WTC11 (cell line): ENCODE measurements at regions not wholly inside any gene's neighbourhood (a gene's known extent, or its start where the extent isn't known, plus 50 kb on each side); places are given as distances from the start of the nearest gene placed in this dataset.

Source experiments
- ATAC-seq: fragments of 200-7000 bp; cut with Tn5 transposase; 2 replicates; pipeline ENCODE4 v1.10.0; 2021; ENCODE audit warnings: mild to moderate bottlenecking, moderate library complexity
- CTCF ChIA-PET: fragments of 300-600 bp; sonication (Branson Sonifier 250); formaldehyde crosslinking; loops from one replicate; lab custom pipeline; 2021; ENCODE audit warnings: antibody characterized with exemption; lab: Charles Lee
- POLR2A ChIA-PET: fragments of 350-600 bp; sonication (Branson Sonifier 250); formaldehyde crosslinking; loops from one replicate; lab custom pipeline; 2021; ENCODE audit warnings: antibody characterized with exemption; lab: Charles Lee
- DNase-seq: peaks from one replicate; pipeline ENCODE4 v3.0.0; 2021; ENCODE audit warnings: low spot score
- H3K27ac Mint-ChIP-seq: 2 replicates; pipeline ENCODE4 v1.8.0; 2021; ENCODE audit warnings: mixed read lengths
- H3K27me3 Mint-ChIP-seq: 2 replicates; pipeline ENCODE4 v1.8.0; 2021; ENCODE audit warnings: low read depth, mild to moderate bottlenecking, moderate library complexity, mixed read lengths
- H3K36me3 Mint-ChIP-seq: 2 replicates; pipeline ENCODE4 v1.8.0; 2021; ENCODE audit warnings: mixed read lengths
- H3K4me1 Mint-ChIP-seq: 2 replicates; pipeline ENCODE4 v1.8.0; 2022; ENCODE audit warnings: mixed read lengths
- H3K4me3 Mint-ChIP-seq: 2 replicates; pipeline ENCODE4 v1.8.0; 2021; ENCODE audit warnings: mild to moderate bottlenecking, moderate library complexity, mixed read lengths
- H3K9me3 Mint-ChIP-seq: 2 replicates; pipeline ENCODE4 v1.8.0; 2021; ENCODE audit warnings: mixed read lengths
- AR ChIP-seq: fragments of 250-450 bp; sonication (Bioruptor Pico); IDR thresholded peaks from 2 replicates; pipeline ENCODE4 v1.9.0; 2021; ENCODE audit warnings: mild to moderate bottlenecking
- ARID4B ChIP-seq: sonication (generic); formaldehyde crosslinking; IDR thresholded peaks from 2 replicates; pipeline ENCODE4 v1.8.0; 2023; ENCODE audit warnings: missing genetic modification reagents, mild to moderate bottlenecking, borderline replicate concordance
- CREM ChIP-seq: sonication (generic); formaldehyde crosslinking; IDR thresholded peaks from 2 replicates; pipeline ENCODE4 v1.8.1; 2022; ENCODE audit warnings: mild to moderate bottlenecking, missing genetic modification reagents, moderate library complexity
- E2F1 ChIP-seq: sonication (generic); formaldehyde crosslinking; IDR thresholded peaks from 2 replicates; pipeline ENCODE4 v1.8.0; 2022; ENCODE audit warnings: mild to moderate bottlenecking, missing genetic modification reagents
- FOXK1 ChIP-seq: sonication (generic); formaldehyde crosslinking; IDR thresholded peaks from 2 replicates; pipeline ENCODE4 v1.8.0; 2022; ENCODE audit warnings: mild to moderate bottlenecking, moderate library complexity, missing genetic modification reagents
- FOXP1 ChIP-seq: sonication (generic); formaldehyde crosslinking; IDR thresholded peaks from 2 replicates; pipeline ENCODE4 v1.8.0; 2022; ENCODE audit warnings: missing genetic modification reagents, mild to moderate bottlenecking, moderate library complexity, borderline replicate concordance
- HMGXB4 ChIP-seq: sonication (generic); formaldehyde crosslinking; IDR thresholded peaks from 2 replicates; pipeline ENCODE4 v1.8.1; 2023; ENCODE audit warnings: mild to moderate bottlenecking, moderate library complexity, missing genetic modification reagents
- MYBL2 ChIP-seq: sonication (generic); formaldehyde crosslinking; IDR thresholded peaks from 2 replicates; pipeline ENCODE4 v1.8.1; 2023; ENCODE audit warnings: mild to moderate bottlenecking, moderate library complexity, missing genetic modification reagents
- STAT6 ChIP-seq: sonication (generic); formaldehyde crosslinking; conservative IDR thresholded peaks from 2 replicates; pipeline ENCODE4 v1.8.1; 2023; ENCODE audit warnings: mild to moderate bottlenecking, low read depth, missing genetic modification reagents, moderate library complexity
- TEAD4 ChIP-seq: sonication (generic); formaldehyde crosslinking; IDR thresholded peaks from 2 replicates; pipeline ENCODE4 v1.8.0; 2022; ENCODE audit warnings: mild to moderate bottlenecking, missing genetic modification reagents
- ZBTB43 ChIP-seq: sonication (generic); formaldehyde crosslinking; IDR thresholded peaks from 2 replicates; pipeline ENCODE4 v1.8.1; 2023; ENCODE audit warnings: mild to moderate bottlenecking, missing genetic modification reagents
- ZNF416 ChIP-seq: fragments of 250-450 bp; sonication (Bioruptor Pico); IDR thresholded peaks from 2 replicates; pipeline ENCODE4 v1.9.0; 2021; ENCODE audit warnings: mild to moderate bottlenecking, inconsistent platforms
- ZNF532 ChIP-seq: fragments of 250-450 bp; sonication (Bioruptor Pico); IDR thresholded peaks from 2 replicates; pipeline ENCODE4 v1.9.0; 2021; ENCODE audit warnings: mild to moderate bottlenecking, borderline replicate concordance

GRCh38 chr4:78004270-78004669 is 52.9 kb upstream of the FRAS1 start:
- DNase-seq (no peak), ATAC-seq (no peak)
- H3K4me3 Mint-ChIP-seq, result no peak overlapping the region
- TF ChIP-seq ZNF416 (CRISPR knock-in tag) (no peak), CREM (CRISPR knock-in tag) (no peak), FOXP1 (CRISPR knock-in tag) (no peak), HMGXB4 (CRISPR knock-in tag) (no peak), ZBTB43 (CRISPR knock-in tag) (no peak), STAT6 (CRISPR knock-in tag) (no peak), TEAD4 (no peak), MYBL2 (no peak), AR (CRISPR knock-in tag) (no peak), ARID4B (CRISPR knock-in tag) (no peak)
- ChIA-PET CTCF (interaction anchor here (2.0 kb wide), 1 partner anchor 10 kb away, joined by 9 read pairs; no protein-coding TSS in a partner anchor), POLR2A (no interaction called here)
- H3K27ac Mint-ChIP-seq, result no peak overlapping the region
- peaks cover 5% of the 10 kb centered on the region; the same call in 1 of the 2 replicates for H3K36me3 Mint-ChIP-seq
- H3K9me3 Mint-ChIP-seq, result peaks cover 11% of the 10 kb centered on the region
- peaks cover 5% of the 10 kb centered on the region for H3K4me1 Mint-ChIP-seq
- no peaks in the 10 kb centered on the region; the same call in 1 of the 2 replicates for H3K27me3 Mint-ChIP-seq

- CTCF ChIA-PET, result interaction anchor here (2.0 kb wide), 1 partner anchor 11 kb away, joined by 9 read pairs; no protein-coding TSS in a partner anchor
- TF ChIP-seq FOXK1 (CRISPR knock-in tag) (no peak), ZNF532 (no peak), ZNF416 (CRISPR knock-in tag) (no peak), ZBTB43 (CRISPR knock-in tag) (no peak), E2F1 (CRISPR knock-in tag) (no peak)
Measured at GRCh38 chr4:78005086-78005485, 52.0 kb upstream of the FRAS1 start.

More at GRCh38 chr4:78005086-78005485, 52.0 kb upstream of the FRAS1 start:
- ATAC-seq (no peak), DNase-seq (no peak)
- POLR2A ChIA-PET, result no interaction called here
- Mint-ChIP-seq H3K36me3 (peaks cover 5% of the 10 kb centered on the region; the same call in 1 of the 2 replicates), H3K4me1 (peaks cover 5% of the 10 kb centered on the region), H3K4me3 (no peak overlapping the region), H3K9me3 (peaks cover 19% of the 10 kb centered on the region), H3K27ac (no peak overlapping the region), H3K27me3 (no peaks in the 10 kb centered on the region; the same call in 1 of the 2 replicates)
